ENCODE measurements at regions not wholly inside any gene's neighbourhood (a gene's known extent, or its start where the extent isn't known, plus 50 kb on each side); places are given as distances from the start of the nearest gene placed in this dataset.

GRCh38 chr6:71168233-71168765 lies 120.3 kb upstream of the OGFRL1 start:
- Histone ChIP-seq H3K4me3 (ENCODE audit: insufficient read length, low read depth) (no peak overlapping the region), H3K9ac (ENCODE audit: insufficient read length, low read depth) (no peak overlapping the region), H3K36me3 (ENCODE audit: insufficient read depth, insufficient read length, low read length) (no peaks in the 10 kb centered on the region), H3K4me1 (ENCODE audit: insufficient read depth, insufficient read length) (no peaks in the 10 kb centered on the region), H3K27me3 (ENCODE audit: insufficient read depth, insufficient read length) (no peaks in the 10 kb centered on the region), H3K9me3 (ENCODE audit: insufficient read depth, low read length) (no peaks in the 10 kb centered on the region)
- TF ChIP-seq YY1 (IDR thresholded peaks at IDR 0.05; ENCODE audit: insufficient read depth, insufficient read length) (no peak), ZNF274 (IDR thresholded peaks at IDR 0.05; ENCODE audit: low read depth, low read length) (no peak), SUZ12 (IDR thresholded peaks at IDR 0.05; ENCODE audit: extremely low read depth, insufficient read depth, insufficient read length) (no peak)
- no peak for DNase-seq (ENCODE audit: low read depth, low spot score)

GRCh38 chr6:71171497-71172070 lies 117.0 kb upstream of the OGFRL1 start:
- DNase-seq (ENCODE audit: low read depth, low spot score), result no peak
- Histone ChIP-seq H3K4me3 (ENCODE audit: insufficient read length, low read depth) (no peak overlapping the region), H3K4me1 (ENCODE audit: insufficient read depth, insufficient read length) (no peaks in the 10 kb centered on the region), H3K9me3 (ENCODE audit: insufficient read depth, low read length) (no peaks in the 10 kb centered on the region), H3K27me3 (ENCODE audit: insufficient read depth, insufficient read length) (no peaks in the 10 kb centered on the region), H3K36me3 (ENCODE audit: insufficient read depth, insufficient read length, low read length) (no peaks in the 10 kb centered on the region), H3K9ac (ENCODE audit: insufficient read length, low read depth) (no peak overlapping the region)
- no peak for TF ChIP-seq ZNF274 (IDR thresholded peaks at IDR 0.05; ENCODE audit: low read depth, low read length)
- no peak for TF ChIP-seq SUZ12 (IDR thresholded peaks at IDR 0.05; ENCODE audit: extremely low read depth, insufficient read depth, insufficient read length)

- H3K27me3 ChIP-seq (ENCODE audit: insufficient read depth, insufficient read length), result no peaks in the 10 kb centered on the region
- no peak overlapping the region for H3K4me3 ChIP-seq (ENCODE audit: insufficient read length, low read depth)
- no peak overlapping the region for H3K9ac ChIP-seq (ENCODE audit: insufficient read length, low read depth)
- H3K36me3 ChIP-seq (ENCODE audit: insufficient read depth, insufficient read length, low read length), result no peaks in the 10 kb centered on the region
- TF ChIP-seq SUZ12 (IDR thresholded peaks at IDR 0.05; ENCODE audit: extremely low read depth, insufficient read depth, insufficient read length) (no peak), ZNF274 (IDR thresholded peaks at IDR 0.05; ENCODE audit: low read depth, low read length) (no peak), YY1 (IDR thresholded peaks at IDR 0.05; ENCODE audit: insufficient read depth, insufficient read length) (no peak)
- no peak for DNase-seq (ENCODE audit: low read depth, low spot score)
- H3K9me3 ChIP-seq (ENCODE audit: insufficient read depth, low read length), result no peaks in the 10 kb centered on the region
- no peaks in the 10 kb centered on the region for H3K4me1 ChIP-seq (ENCODE audit: insufficient read depth, insufficient read length)
These were observed 109.2 kb upstream of the OGFRL1 start for GRCh38 chr6:71179249-71179885.

- no peaks in the 10 kb centered on the region for H3K4me1 ChIP-seq (ENCODE audit: insufficient read depth, insufficient read length)
- no peaks in the 10 kb centered on the region for H3K36me3 ChIP-seq (ENCODE audit: insufficient read depth, insufficient read length, low read length)
- TF ChIP-seq YY1 (IDR thresholded peaks at IDR 0.05; ENCODE audit: insufficient read depth, insufficient read length) (no peak), SUZ12 (IDR thresholded peaks at IDR 0.05; ENCODE audit: extremely low read depth, insufficient read depth, insufficient read length) (no peak), ZNF274 (IDR thresholded peaks at IDR 0.05; ENCODE audit: low read depth, low read length) (no peak)
- H3K4me3 ChIP-seq (ENCODE audit: insufficient read length, low read depth), result no peak overlapping the region
- peak; percentile 62 for DNase-seq (ENCODE audit: low read depth, low spot score)
- H3K27me3 ChIP-seq (ENCODE audit: insufficient read depth, insufficient read length), result no peaks in the 10 kb centered on the region
- H3K9me3 ChIP-seq (ENCODE audit: insufficient read depth, low read length), result no peaks in the 10 kb centered on the region
- no peak overlapping the region for H3K9ac ChIP-seq (ENCODE audit: insufficient read length, low read depth)
These were observed 107.0 kb upstream of the OGFRL1 start for GRCh38 chr6:71181565-71181964.

GRCh38 chr6:71187141-71187540 lies 101.5 kb upstream of the OGFRL1 start:
- Histone ChIP-seq H3K4me3 (ENCODE audit: insufficient read length, low read depth) (no peak overlapping the region), H3K36me3 (ENCODE audit: insufficient read depth, insufficient read length, low read length) (no peaks in the 10 kb centered on the region), H3K9ac (ENCODE audit: insufficient read length, low read depth) (no peak overlapping the region), H3K4me1 (ENCODE audit: insufficient read depth, insufficient read length) (no peaks in the 10 kb centered on the region), H3K9me3 (ENCODE audit: insufficient read depth, low read length) (no peaks in the 10 kb centered on the region), H3K27me3 (ENCODE audit: insufficient read depth, insufficient read length) (no peaks in the 10 kb centered on the region)
- no peak for TF ChIP-seq YY1 (IDR thresholded peaks at IDR 0.05; ENCODE audit: insufficient read depth, insufficient read length)
- no peak for TF ChIP-seq SUZ12 (IDR thresholded peaks at IDR 0.05; ENCODE audit: extremely low read depth, insufficient read depth, insufficient read length)
- TF ChIP-seq ZNF274 (IDR thresholded peaks at IDR 0.05; ENCODE audit: low read depth, low read length), result no peak
- no peak for DNase-seq (ENCODE audit: low read depth, low spot score)

GRCh38 chr6:71190809-71191208 lies 97.8 kb upstream of the OGFRL1 start:
- Histone ChIP-seq H3K4me3 (ENCODE audit: insufficient read length, low read depth) (no peak overlapping the region), H3K9me3 (ENCODE audit: insufficient read depth, low read length) (no peaks in the 10 kb centered on the region), H3K9ac (ENCODE audit: insufficient read length, low read depth) (no peak overlapping the region), H3K4me1 (ENCODE audit: insufficient read depth, insufficient read length) (no peaks in the 10 kb centered on the region), H3K27me3 (ENCODE audit: insufficient read depth, insufficient read length) (no peaks in the 10 kb centered on the region), H3K36me3 (ENCODE audit: insufficient read depth, insufficient read length, low read length) (no peaks in the 10 kb centered on the region)
- DNase-seq (ENCODE audit: low read depth, low spot score), result no peak
- TF ChIP-seq ZNF274 (IDR thresholded peaks at IDR 0.05; ENCODE audit: low read depth, low read length) (no peak), SUZ12 (IDR thresholded peaks at IDR 0.05; ENCODE audit: extremely low read depth, insufficient read depth, insufficient read length) (no peak), YY1 (IDR thresholded peaks at IDR 0.05; ENCODE audit: insufficient read depth, insufficient read length) (no peak)

GRCh38 chr6:71194724-71195123 lies 93.9 kb upstream of the OGFRL1 start:
- H3K4me1 ChIP-seq (ENCODE audit: insufficient read depth, insufficient read length), result no peaks in the 10 kb centered on the region
- H3K9me3 ChIP-seq (ENCODE audit: insufficient read depth, low read length), result no peaks in the 10 kb centered on the region
- H3K9ac ChIP-seq (ENCODE audit: insufficient read length, low read depth), result no peak overlapping the region
- no peaks in the 10 kb centered on the region for H3K36me3 ChIP-seq (ENCODE audit: insufficient read depth, insufficient read length, low read length)
- no peak for DNase-seq (ENCODE audit: low read depth, low spot score)
- no peak overlapping the region for H3K4me3 ChIP-seq (ENCODE audit: insufficient read length, low read depth)
- no peaks in the 10 kb centered on the region for H3K27me3 ChIP-seq (ENCODE audit: insufficient read depth, insufficient read length)
- TF ChIP-seq YY1 (IDR thresholded peaks at IDR 0.05; ENCODE audit: insufficient read depth, insufficient read length), result no peak
- TF ChIP-seq SUZ12 (IDR thresholded peaks at IDR 0.05; ENCODE audit: extremely low read depth, insufficient read depth, insufficient read length), result no peak
- no peak for TF ChIP-seq ZNF274 (IDR thresholded peaks at IDR 0.05; ENCODE audit: low read depth, low read length)

Measured in NT2/D1 (cell line).